ENCODE measurements at regions not wholly inside any gene's neighbourhood (a gene's known extent, or its start where the extent isn't known, plus 50 kb on each side); places are given as distances from the start of the nearest gene placed in this dataset.

- DNase-seq (ENCODE audit: low spot score), result no peak
- intact Hi-C loops (cut with DNase I), result no loop called here
These were observed 51.8 kb upstream of the ADGRA1 start for GRCh38 chr10:133035952-133036351.

DNA sequence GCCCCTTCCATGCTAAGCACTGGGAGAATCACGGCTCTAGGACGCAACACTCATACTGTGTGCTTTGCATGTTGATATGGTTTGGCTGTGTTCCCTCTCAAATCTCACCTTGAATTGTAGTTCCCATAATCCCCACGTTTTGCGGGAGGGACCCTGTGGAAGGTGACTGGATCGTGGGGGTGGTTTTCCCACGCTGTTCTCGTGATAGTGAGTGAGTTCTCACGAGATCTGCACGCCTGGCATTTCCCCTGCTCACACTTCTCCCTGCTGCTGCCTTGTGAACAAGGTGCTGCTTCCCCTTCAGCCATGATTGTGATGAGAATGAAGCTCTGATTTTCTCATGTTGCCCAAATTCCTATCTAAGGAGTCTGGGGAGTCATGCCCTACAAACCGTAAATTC is 53.0 kb upstream of the ADGRA1 start:
- DNase-seq (ENCODE audit: low spot score), result no peak

GRCh38 chr10:133034092-133034491 is 53.6 kb upstream of the ADGRA1 start:
- no peak for DNase-seq (ENCODE audit: low spot score)
- intact Hi-C loops (cut with DNase I), result no loop called here

More for the DNA sequence above, 53.0 kb upstream of the ADGRA1 start:
- intact Hi-C loops (cut with DNase I), result no loop called here

GRCh38 chr10:133033742-133034048 is 54.0 kb upstream of the ADGRA1 start:
- DNase-seq (ENCODE audit: low spot score), result no peak
- intact Hi-C loops (cut with DNase I), result no loop called here

- intact Hi-C loops (cut with DNase I), result no loop called here
- DNase-seq (ENCODE audit: low spot score), result no peak
These were observed 54.6 kb upstream of the ADGRA1 start for GRCh38 chr10:133032976-133033741.

DNA sequence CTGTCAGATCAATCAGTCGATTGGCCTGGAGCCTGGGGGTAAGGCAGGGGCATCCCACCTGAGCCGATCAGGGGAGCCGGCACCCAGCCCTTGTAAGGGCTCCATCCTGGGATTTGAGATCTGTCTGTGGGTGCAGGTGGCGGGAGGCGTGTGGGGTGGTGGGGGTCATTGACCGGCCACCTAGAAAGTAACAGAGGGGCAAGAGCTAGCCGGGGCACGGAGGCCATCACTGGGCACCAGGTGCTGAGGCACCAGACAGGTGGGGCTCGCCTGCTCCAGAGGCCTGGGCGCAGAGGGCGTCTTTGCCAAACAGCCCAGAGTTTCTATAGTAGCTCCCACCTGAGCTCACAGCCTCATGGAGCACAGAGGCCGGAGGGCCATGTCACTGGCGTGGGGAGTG is 55.5 kb upstream of the ADGRA1 start:
- DNase-seq (ENCODE audit: low spot score), result no peak
- intact Hi-C loops (cut with DNase I), result no loop called here

DNA sequence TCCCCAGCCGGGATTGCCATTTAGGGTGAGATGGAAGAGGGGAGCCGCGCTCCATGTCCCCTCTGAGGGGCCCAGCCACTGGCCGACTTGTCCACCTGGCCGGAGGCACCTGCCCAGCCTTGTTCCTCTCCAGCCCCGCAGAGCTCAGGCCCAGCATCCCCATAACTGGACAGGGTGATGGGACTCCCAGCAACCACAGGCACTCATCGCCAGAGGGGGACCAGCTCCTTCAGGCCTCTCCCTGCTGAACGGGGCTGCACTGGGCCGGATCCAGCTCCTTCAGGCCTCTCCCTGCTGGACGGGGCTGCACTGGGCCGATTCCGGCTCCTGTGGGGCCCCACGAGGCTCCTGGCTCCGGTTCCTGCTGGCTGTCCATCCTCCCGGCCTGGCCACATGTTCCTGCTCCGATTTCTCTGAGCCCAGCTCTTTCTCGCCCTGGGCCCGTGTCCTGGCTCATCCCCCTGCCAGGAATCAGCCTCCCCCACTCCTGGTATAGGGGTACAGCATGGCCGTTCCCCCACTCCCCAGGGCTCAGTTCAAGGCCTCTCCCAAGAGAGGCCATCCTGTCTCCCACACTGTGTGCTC is 56.1 kb upstream of the ADGRA1 start:
- no peak for DNase-seq (ENCODE audit: low spot score)
- intact Hi-C loops (cut with DNase I), result no loop called here

- intact Hi-C loops (cut with DNase I), result no loop called here
These were observed 56.9 kb upstream of the ADGRA1 start for GRCh38 chr10:133030781-133031180.

DNA sequence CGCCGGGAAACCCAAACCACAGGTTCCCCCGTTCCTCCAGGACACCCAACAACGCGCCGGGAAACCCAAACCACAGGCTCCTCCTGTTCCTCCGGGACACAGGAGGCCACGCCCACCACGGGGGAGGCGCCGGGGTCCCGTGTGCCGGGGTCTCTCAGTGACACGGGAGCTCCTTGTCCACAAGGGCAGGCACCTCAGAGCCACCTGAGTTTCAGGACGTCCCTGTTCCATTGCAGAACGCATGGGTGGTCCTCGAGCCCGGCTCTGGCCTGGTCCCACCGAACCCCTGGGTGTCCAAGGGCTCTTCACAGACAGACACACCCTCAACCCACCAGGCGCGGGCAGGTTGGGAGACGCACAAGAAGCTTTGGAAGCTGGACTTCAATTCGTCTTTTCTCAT is 57.6 kb upstream of the ADGRA1 start:
- no peak for DNase-seq (ENCODE audit: low spot score)
- intact Hi-C loops (cut with DNase I), result no loop called here

More at GRCh38 chr10:133030781-133031180, 56.9 kb upstream of the ADGRA1 start:
- no peak for DNase-seq (ENCODE audit: low spot score)

DNA sequence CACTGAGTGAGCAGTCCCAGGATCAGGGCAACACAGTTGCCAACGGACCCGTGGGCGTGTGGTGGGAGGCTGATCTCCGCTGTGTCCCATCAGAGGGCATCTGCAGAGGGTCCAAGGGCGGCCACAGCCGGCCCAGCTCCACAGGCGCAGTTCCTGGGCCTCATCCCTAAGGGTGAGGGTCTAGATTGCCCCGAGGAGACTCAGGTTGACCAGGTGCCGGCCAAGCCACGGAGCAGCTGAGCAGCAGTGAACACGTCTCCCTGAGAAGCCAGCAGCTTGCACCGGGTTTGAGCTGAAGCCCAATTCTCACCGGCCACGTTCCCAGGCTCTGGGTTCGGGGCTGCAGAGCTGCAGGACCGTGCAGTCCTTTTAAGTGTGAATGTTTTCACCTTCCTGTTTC is 58.8 kb upstream of the ADGRA1 start:
- no peak for DNase-seq (ENCODE audit: low spot score)
- intact Hi-C loops (cut with DNase I), result no loop called here

DNA sequence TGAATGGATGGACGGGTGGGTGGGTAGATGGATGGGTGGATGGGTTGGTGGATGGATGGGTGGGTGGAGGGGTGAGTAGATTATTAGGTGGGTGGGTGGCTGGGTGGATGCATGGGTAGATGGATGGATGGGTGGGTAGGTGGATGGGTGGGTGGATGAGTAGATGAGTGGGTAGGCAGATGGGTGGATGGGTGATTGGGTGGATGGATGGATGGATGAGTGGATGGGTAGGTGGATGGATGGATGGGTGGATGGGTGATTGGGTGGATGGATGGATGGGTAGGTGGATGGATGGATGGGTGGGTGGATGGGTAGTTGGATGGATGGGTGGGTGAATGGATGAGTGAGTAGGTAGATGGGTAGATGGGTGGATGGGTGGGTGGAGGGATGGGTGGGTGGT is 59.6 kb upstream of the ADGRA1 start:
- no peak for DNase-seq (ENCODE audit: low spot score)
- intact Hi-C loops (cut with DNase I), result no loop called here

DNA sequence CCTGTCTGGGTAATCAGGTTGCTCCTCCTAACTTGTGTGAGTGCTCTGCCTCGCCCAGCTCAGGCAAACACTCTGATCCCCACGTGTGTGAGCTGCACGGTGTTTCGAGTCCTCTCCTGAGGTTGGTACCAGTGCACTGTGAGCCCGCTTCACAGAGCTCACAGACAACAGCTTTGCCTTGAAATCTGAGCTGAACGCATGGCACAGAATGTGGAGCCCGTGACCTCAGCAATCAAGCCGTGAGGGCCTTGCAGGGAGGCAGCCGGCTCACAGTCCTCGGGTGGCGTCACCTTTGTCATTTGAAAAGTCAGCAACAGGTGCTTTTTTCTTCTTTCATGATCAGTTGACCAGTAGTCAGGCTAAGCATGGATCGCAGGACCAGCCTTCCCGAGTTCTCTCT is 60.2 kb upstream of the ADGRA1 start:
- intact Hi-C loops (cut with DNase I), result no loop called here

DNA sequence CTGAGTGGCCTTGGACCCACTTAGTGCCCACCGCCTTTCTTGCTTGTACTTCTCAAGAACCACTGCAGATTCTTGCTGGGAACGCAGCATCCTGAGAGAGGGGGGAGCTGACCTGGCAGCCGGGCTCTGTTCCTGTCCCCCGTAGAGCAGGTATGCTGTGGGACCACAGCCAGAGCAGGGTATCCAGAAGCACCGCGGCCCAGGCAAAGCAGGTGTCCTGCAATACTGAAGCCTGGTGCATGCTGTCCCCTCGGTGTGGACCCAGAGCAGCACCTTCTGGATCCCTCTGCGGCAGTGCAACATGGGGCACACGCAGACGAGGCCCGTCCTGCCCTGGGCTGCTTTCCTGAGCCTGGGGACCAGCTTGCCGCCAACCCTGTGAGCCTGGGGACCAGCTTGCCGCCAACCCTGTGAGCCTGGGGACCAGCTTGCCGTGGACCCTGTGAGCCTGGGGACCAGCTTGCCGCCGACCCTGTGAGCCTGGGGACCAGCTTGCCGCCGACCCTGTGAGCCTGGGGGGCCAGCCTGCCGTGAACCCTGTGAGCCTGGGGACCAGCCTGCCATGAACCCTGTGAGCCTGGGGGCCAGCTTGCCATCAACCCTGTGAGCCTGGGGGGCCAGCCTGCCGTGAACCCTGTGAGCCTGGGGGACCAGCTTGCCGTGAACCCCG is 60.9 kb upstream of the ADGRA1 start:
- DNase-seq (ENCODE audit: low spot score), result no peak
- intact Hi-C loops (cut with DNase I), result no loop called here

More for the DNA sequence above, 60.2 kb upstream of the ADGRA1 start:
- no peak for DNase-seq (ENCODE audit: low spot score)

DNA sequence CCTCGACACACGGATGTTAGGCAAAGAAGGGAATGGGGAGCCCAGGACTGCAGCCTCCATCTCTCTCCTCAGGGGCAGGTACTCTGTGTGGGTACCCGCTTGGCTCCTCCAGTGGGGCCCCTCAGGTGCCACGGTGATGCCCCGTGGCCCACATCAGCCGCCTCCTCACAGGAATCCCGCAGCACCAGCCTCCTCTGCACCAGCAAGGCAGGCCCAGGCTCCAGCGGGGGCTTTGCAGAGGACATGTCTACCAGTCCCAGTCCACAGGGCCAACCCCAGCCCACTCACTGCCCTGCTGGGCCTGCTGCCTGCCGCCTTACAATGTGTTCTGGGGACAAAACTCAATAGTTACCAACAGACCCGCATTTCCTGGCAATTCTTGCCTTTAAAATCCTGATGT is 61.6 kb upstream of the ADGRA1 start:
- DNase-seq (ENCODE audit: low spot score), result no peak
- intact Hi-C loops (cut with DNase I), result no loop called here

DNA sequence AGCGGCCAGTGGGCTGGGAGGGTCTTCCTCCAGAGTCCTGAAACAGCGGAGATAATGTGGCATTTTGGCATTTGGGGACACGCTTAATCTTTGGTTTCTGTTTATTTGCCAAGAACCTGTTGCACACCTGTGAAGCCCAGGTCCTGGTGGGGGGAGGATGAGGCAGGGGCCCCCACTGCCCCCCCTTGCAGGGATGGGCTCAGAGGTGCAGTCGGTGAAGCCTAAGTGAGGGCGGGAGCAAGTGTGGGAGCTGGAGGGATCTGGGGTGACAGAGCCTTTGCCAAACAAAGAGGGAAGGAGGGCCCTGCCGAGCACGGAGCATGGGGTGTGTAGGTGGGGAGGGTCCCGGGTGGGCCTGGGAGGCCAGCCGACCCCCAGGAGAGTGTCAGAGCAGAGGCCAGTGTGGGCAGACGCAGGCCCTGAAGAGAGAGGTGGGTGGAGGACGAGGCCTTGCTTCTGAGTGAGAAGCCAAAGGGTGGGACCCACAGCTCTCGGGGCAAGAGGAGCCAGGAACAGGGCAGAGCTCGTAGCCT is 62.1 kb upstream of the ADGRA1 start:
- DNase-seq (ENCODE audit: low spot score), result no peak
- intact Hi-C loops (cut with DNase I), result no loop called here

GRCh38 chr10:133024704-133025557 is 62.8 kb upstream of the ADGRA1 start:
- DNase-seq (ENCODE audit: low spot score), result no peak

DNA sequence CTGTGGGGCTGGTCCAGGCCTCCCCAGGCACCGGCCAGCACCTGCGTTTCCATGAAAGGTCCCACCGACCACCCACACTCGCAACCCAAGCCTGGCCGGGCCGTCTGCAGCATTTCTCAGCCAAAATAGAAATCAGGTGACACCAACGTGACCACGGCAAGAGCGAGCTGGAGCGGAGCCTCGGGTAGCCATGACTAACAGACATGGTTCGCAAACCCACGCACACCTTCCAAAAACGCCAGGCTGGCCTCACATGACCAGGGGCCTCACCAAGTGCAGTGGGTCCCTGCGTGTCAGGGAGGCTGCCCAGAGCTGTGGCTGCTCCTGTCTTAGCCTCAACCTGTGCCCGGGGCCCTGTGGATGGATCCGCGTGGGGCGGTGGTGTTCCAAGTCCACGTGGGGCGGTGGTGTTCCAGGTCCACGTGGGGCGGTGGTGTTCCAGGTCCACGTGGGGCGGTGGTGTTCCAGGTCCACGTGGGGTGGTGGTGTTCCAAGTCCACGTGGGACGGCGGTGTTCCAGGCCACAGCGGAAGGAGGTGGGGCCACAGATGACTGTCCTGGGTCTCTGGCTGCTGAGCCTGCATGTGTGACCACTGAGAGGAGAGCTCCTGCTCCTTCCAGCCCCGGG is 64.4 kb upstream of the ADGRA1 start:
- no peak for DNase-seq (ENCODE audit: low spot score)
- intact Hi-C loops (cut with DNase I), result no loop called here

More at GRCh38 chr10:133024704-133025557, 62.8 kb upstream of the ADGRA1 start:
- intact Hi-C loops (cut with DNase I), result no loop called here

DNA sequence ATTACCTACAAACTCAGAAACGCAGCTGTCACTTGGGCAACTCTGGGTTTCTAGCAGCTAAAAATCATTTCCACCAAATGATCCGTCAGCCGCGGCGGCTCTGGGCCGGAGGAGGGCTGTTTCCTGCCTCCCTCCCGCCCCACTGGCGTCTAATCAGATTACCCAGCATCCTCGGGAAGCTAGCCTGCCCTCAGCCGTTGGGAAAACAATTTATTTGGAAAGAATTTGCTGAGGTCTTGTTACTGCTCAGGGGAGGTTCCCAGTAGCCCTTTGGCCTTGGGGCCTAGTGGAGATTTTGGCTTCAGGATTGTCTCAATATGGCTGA is 65.0 kb upstream of the ADGRA1 start:
- intact Hi-C loops (cut with DNase I), result no loop called here
- DNase-seq (ENCODE audit: low spot score), result no peak

GRCh38 chr10:133021963-133022775 is 65.6 kb upstream of the ADGRA1 start:
- no peak for DNase-seq (ENCODE audit: low spot score)
- intact Hi-C loops (cut with DNase I), result no loop called here
